ENCODE measurements at regions not wholly inside any gene's neighbourhood (a gene's known extent, or its start where the extent isn't known, plus 50 kb on each side); places are given as distances from the start of the nearest gene placed in this dataset.

GRCh38 chr3:181302960-181303359, 313.4 kb upstream of the DNAJC19 start:
- no peaks in the 10 kb centered on the region for H3K36me3 ChIP-seq (ENCODE audit: insufficient read depth, low read length)
- H3K27ac ChIP-seq (ENCODE audit: low read length), result no peak overlapping the region
- no peak for DNase-seq
- H3K4me2 ChIP-seq (ENCODE audit: low read depth, low read length, poor library complexity, severe bottlenecking), result no peak overlapping the region
- H3K9ac ChIP-seq (ENCODE audit: low read length), result no peak overlapping the region
- no peaks in the 10 kb centered on the region for H3K9me3 ChIP-seq (ENCODE audit: low read length)
- no peak overlapping the region for H3K4me3 ChIP-seq (ENCODE audit: low read length)
- H3K9me2 ChIP-seq (replicated peaks; ENCODE audit: insufficient read depth, low read length), result no peaks in the 10 kb centered on the region
- H3K79me2 ChIP-seq (ENCODE audit: low read length), result no peaks in the 10 kb centered on the region
- H4K20me1 ChIP-seq (ENCODE audit: insufficient read depth, low read depth, low read length), result no peaks in the 10 kb centered on the region
- no peaks in the 10 kb centered on the region for H3K27me3 ChIP-seq (ENCODE audit: low read length)
- H3K4me1 ChIP-seq (ENCODE audit: low read length), result no peaks in the 10 kb centered on the region
- H2AFZ ChIP-seq (ENCODE audit: low read length), result no peak overlapping the region

GRCh38 chr3:181300033-181300432, 310.5 kb upstream of the DNAJC19 start:
- H3K4me1 ChIP-seq (ENCODE audit: low read length), result no peaks in the 10 kb centered on the region
- H4K20me1 ChIP-seq (ENCODE audit: insufficient read depth, low read depth, low read length), result no peaks in the 10 kb centered on the region
- no peak overlapping the region for H3K4me2 ChIP-seq (ENCODE audit: low read depth, low read length, poor library complexity, severe bottlenecking)
- H3K9me3 ChIP-seq (ENCODE audit: low read length), result no peaks in the 10 kb centered on the region
- no peaks in the 10 kb centered on the region for H3K36me3 ChIP-seq (ENCODE audit: insufficient read depth, low read length)
- no peak for DNase-seq
- H3K79me2 ChIP-seq (ENCODE audit: low read length), result no peaks in the 10 kb centered on the region
- no peaks in the 10 kb centered on the region for H3K27me3 ChIP-seq (ENCODE audit: low read length)
- H3K4me3 ChIP-seq (ENCODE audit: low read length), result no peak overlapping the region
- H3K9me2 ChIP-seq (replicated peaks; ENCODE audit: insufficient read depth, low read length), result no peaks in the 10 kb centered on the region
- no peak overlapping the region for H3K27ac ChIP-seq (ENCODE audit: low read length)
- no peak overlapping the region for H3K9ac ChIP-seq (ENCODE audit: low read length)
- no peak overlapping the region for H2AFZ ChIP-seq (ENCODE audit: low read length)

DNA sequence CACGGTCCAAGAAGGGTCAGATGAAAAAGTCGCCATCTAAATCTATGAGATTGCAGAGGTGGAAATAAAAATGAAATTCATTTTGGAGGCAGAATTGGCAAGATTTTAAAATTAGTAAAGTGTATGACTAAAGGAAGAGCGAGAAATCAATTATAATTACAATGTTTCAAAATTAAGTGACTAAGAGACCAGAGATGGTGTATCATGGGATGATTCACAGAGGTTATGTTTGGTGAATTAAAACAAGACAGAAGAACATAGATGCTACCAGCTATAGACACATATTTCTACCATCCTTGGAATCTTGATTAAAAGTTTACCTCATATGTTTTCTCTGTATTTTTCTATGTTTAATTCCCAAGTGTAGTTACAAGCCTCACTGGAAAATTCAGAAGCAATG, 308.9 kb upstream of the DNAJC19 start:
- no peaks in the 10 kb centered on the region for H3K9me3 ChIP-seq (ENCODE audit: low read length)
- no peaks in the 10 kb centered on the region for H4K20me1 ChIP-seq (ENCODE audit: insufficient read depth, low read depth, low read length)
- H3K36me3 ChIP-seq (ENCODE audit: insufficient read depth, low read length), result no peaks in the 10 kb centered on the region
- H3K79me2 ChIP-seq (ENCODE audit: low read length), result no peaks in the 10 kb centered on the region
- no peak overlapping the region for H3K4me2 ChIP-seq (ENCODE audit: low read depth, low read length, poor library complexity, severe bottlenecking)
- H3K4me1 ChIP-seq (ENCODE audit: low read length), result no peaks in the 10 kb centered on the region
- no peak overlapping the region for H2AFZ ChIP-seq (ENCODE audit: low read length)
- no peak overlapping the region for H3K4me3 ChIP-seq (ENCODE audit: low read length)
- H3K9me2 ChIP-seq (replicated peaks; ENCODE audit: insufficient read depth, low read length), result no peaks in the 10 kb centered on the region
- no peak overlapping the region for H3K9ac ChIP-seq (ENCODE audit: low read length)
- no peak overlapping the region for H3K27ac ChIP-seq (ENCODE audit: low read length)
- DNase-seq, result no peak
- H3K27me3 ChIP-seq (ENCODE audit: low read length), result no peaks in the 10 kb centered on the region

GRCh38 chr3:181292984-181293383, 303.4 kb upstream of the DNAJC19 start:
- Histone ChIP-seq H3K4me3 (ENCODE audit: low read length) (no peak overlapping the region), H3K27me3 (ENCODE audit: low read length) (no peaks in the 10 kb centered on the region), H2AFZ (ENCODE audit: low read length) (no peak overlapping the region), H3K36me3 (ENCODE audit: insufficient read depth, low read length) (no peaks in the 10 kb centered on the region), H3K4me1 (ENCODE audit: low read length) (no peaks in the 10 kb centered on the region), H3K79me2 (ENCODE audit: low read length) (no peaks in the 10 kb centered on the region), H3K4me2 (ENCODE audit: low read depth, low read length, poor library complexity, severe bottlenecking) (no peak overlapping the region), H3K9me3 (ENCODE audit: low read length) (no peaks in the 10 kb centered on the region), H3K9ac (ENCODE audit: low read length) (no peak overlapping the region), H3K27ac (ENCODE audit: low read length) (no peak overlapping the region), H3K9me2 (replicated peaks; ENCODE audit: insufficient read depth, low read length) (no peaks in the 10 kb centered on the region), H4K20me1 (ENCODE audit: insufficient read depth, low read depth, low read length) (no peaks in the 10 kb centered on the region)
- no peak for DNase-seq

- Histone ChIP-seq H3K27ac (ENCODE audit: low read length) (no peak overlapping the region), H3K4me2 (ENCODE audit: low read depth, low read length, poor library complexity, severe bottlenecking) (no peak overlapping the region), H3K4me3 (ENCODE audit: low read length) (no peak overlapping the region), H3K9me3 (ENCODE audit: low read length) (no peaks in the 10 kb centered on the region), H3K9ac (ENCODE audit: low read length) (no peak overlapping the region), H3K79me2 (ENCODE audit: low read length) (no peaks in the 10 kb centered on the region), H4K20me1 (ENCODE audit: insufficient read depth, low read depth, low read length) (no peaks in the 10 kb centered on the region), H2AFZ (ENCODE audit: low read length) (no peak overlapping the region), H3K36me3 (ENCODE audit: insufficient read depth, low read length) (no peaks in the 10 kb centered on the region), H3K9me2 (replicated peaks; ENCODE audit: insufficient read depth, low read length) (no peaks in the 10 kb centered on the region), H3K4me1 (ENCODE audit: low read length) (no peaks in the 10 kb centered on the region), H3K27me3 (ENCODE audit: low read length) (no peaks in the 10 kb centered on the region)
- no peak for DNase-seq
Observed at GRCh38 chr3:181290941-181291340, 301.4 kb upstream of the DNAJC19 start.

- no peaks in the 10 kb centered on the region for H3K27me3 ChIP-seq (ENCODE audit: low read length)
- H3K4me3 ChIP-seq (ENCODE audit: low read length), result no peak overlapping the region
- no peaks in the 10 kb centered on the region for H3K79me2 ChIP-seq (ENCODE audit: low read length)
- H3K9me3 ChIP-seq (ENCODE audit: low read length), result no peaks in the 10 kb centered on the region
- H3K4me2 ChIP-seq (ENCODE audit: low read depth, low read length, poor library complexity, severe bottlenecking), result no peak overlapping the region
- H2AFZ ChIP-seq (ENCODE audit: low read length), result no peak overlapping the region
- H3K36me3 ChIP-seq (ENCODE audit: insufficient read depth, low read length), result no peaks in the 10 kb centered on the region
- H3K9me2 ChIP-seq (replicated peaks; ENCODE audit: insufficient read depth, low read length), result no peaks in the 10 kb centered on the region
- no peak for DNase-seq
- no peaks in the 10 kb centered on the region for H4K20me1 ChIP-seq (ENCODE audit: insufficient read depth, low read depth, low read length)
- H3K9ac ChIP-seq (ENCODE audit: low read length), result no peak overlapping the region
- no peak overlapping the region for H3K27ac ChIP-seq (ENCODE audit: low read length)
- no peaks in the 10 kb centered on the region for H3K4me1 ChIP-seq (ENCODE audit: low read length)
Observed at GRCh38 chr3:181289306-181289705, 299.8 kb upstream of the DNAJC19 start.

DNA sequence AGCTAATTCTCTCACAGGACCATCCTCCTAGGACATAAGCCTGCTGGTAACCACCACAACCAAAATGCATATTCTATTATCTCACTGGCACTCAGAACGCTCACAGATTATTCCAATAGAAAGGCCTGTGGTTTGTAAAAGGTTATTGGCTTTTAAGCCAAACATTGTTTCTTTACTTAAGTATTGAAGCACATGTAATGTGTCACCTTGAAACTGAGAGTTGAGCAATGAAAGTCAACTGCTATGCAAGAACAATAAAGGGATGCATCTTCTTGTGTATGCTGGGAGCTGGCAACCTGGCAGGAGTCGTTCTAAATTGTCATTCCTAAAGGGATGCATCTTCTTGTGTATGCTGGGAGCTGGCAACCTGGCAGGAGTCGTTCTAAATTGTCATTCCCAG, 298.6 kb upstream of the DNAJC19 start:
- no peak overlapping the region for H3K4me3 ChIP-seq (ENCODE audit: low read length)
- no peak overlapping the region for H3K4me2 ChIP-seq (ENCODE audit: low read depth, low read length, poor library complexity, severe bottlenecking)
- no peak for DNase-seq
- H4K20me1 ChIP-seq (ENCODE audit: insufficient read depth, low read depth, low read length), result no peaks in the 10 kb centered on the region
- no peaks in the 10 kb centered on the region for H3K79me2 ChIP-seq (ENCODE audit: low read length)
- H3K9me3 ChIP-seq (ENCODE audit: low read length), result no peaks in the 10 kb centered on the region
- no peak overlapping the region for H2AFZ ChIP-seq (ENCODE audit: low read length)
- no peak overlapping the region for H3K27ac ChIP-seq (ENCODE audit: low read length)
- no peak overlapping the region for H3K9ac ChIP-seq (ENCODE audit: low read length)
- H3K4me1 ChIP-seq (ENCODE audit: low read length), result no peaks in the 10 kb centered on the region
- no peaks in the 10 kb centered on the region for H3K9me2 ChIP-seq (replicated peaks; ENCODE audit: insufficient read depth, low read length)
- H3K36me3 ChIP-seq (ENCODE audit: insufficient read depth, low read length), result no peaks in the 10 kb centered on the region
- H3K27me3 ChIP-seq (ENCODE audit: low read length), result no peaks in the 10 kb centered on the region

DNA sequence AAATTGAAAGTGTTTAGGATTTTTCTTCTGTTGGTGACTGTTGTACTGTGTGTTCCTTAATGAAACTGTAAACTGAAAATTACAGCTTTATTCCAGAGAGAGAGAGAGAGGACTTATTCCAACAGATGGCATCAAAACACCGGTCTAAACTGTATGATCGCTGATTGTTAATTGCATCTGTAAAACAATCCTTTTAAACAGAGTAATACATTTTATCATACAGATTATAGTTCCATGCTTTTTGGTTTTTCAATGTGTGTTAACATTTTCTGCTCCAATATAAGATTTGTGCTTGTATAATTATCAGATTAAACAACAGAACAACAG, 289.7 kb upstream of the DNAJC19 start:
- Histone ChIP-seq H3K4me3 (ENCODE audit: low read length) (no peak overlapping the region), H3K9ac (ENCODE audit: low read length) (no peak overlapping the region), H3K27ac (ENCODE audit: low read length) (no peak overlapping the region), H3K79me2 (ENCODE audit: low read length) (no peaks in the 10 kb centered on the region), H3K4me1 (ENCODE audit: low read length) (no peaks in the 10 kb centered on the region), H3K9me2 (replicated peaks; ENCODE audit: insufficient read depth, low read length) (no peaks in the 10 kb centered on the region), H3K9me3 (ENCODE audit: low read length) (no peaks in the 10 kb centered on the region), H2AFZ (ENCODE audit: low read length) (no peak overlapping the region), H3K36me3 (ENCODE audit: insufficient read depth, low read length) (no peaks in the 10 kb centered on the region), H3K4me2 (ENCODE audit: low read depth, low read length, poor library complexity, severe bottlenecking) (no peak overlapping the region), H4K20me1 (ENCODE audit: insufficient read depth, low read depth, low read length) (no peaks in the 10 kb centered on the region), H3K27me3 (ENCODE audit: low read length) (no peaks in the 10 kb centered on the region)
- DNase-seq, result no peak
